ENCODE measurements at regions not wholly inside any gene's neighbourhood (a gene's known extent, or its start where the extent isn't known, plus 50 kb on each side); places are given as distances from the start of the nearest gene placed in this dataset.
"Not testable (repeated sequence)": the region's sequence is repeated elsewhere in the genome, so short reads cannot be mapped to it uniquely, and the experiment has no call there.

- DNase-seq = no peak
Measured at GRCh38 chr2:185526161-185526560, 212.4 kb upstream of the FSIP2 start.

GRCh38 chr2:185531721-185532120 lies 206.9 kb upstream of the FSIP2 start:
- no peak for DNase-seq

- DNase-seq = no peak
Measured at GRCh38 chr2:185537689-185538088, 200.9 kb upstream of the FSIP2 start.

DNA sequence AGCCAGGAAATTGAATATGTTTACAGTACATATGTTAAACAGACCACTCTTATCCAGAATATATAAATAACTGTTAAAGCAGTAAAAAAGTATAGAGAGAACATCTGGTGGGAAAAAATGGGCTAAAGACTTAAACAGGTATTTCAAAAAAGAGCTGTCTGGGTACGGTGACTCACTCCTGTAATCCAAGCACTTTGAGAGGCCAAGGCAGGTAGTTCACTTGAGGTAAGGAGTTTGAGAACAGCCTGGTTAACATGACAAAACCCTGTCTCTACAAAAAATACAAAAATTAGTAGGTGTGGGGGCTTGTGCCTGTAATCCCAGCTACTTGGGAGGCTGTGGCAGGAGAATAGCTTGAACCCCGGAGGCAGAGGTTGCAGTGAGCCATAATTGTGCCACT lies 171.4 kb upstream of the FSIP2 start:
- no peak for DNase-seq

DNA sequence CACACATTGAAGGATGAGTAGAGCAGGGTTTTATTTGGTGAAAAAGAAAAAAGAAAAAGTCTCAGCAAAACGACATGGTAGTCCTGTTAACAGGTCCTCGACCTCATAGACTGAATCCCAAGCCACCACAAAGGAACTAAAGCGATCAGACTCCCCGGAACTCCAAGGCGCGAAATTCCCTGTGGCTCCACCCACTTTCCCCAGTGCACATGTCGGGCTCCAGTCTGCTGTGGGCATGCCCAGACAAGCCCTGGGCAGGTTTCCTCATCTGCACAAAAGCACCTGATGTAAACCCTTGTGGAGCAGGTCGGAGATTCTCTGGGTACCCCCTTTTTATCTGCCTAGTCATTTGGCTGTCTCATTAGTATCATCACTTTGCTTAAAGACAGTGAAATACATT lies 170.7 kb upstream of the FSIP2 start:
- no peak for DNase-seq

- DNase-seq = no peak
Measured at GRCh38 chr2:185578322-185578721, 160.3 kb upstream of the FSIP2 start.

DNA sequence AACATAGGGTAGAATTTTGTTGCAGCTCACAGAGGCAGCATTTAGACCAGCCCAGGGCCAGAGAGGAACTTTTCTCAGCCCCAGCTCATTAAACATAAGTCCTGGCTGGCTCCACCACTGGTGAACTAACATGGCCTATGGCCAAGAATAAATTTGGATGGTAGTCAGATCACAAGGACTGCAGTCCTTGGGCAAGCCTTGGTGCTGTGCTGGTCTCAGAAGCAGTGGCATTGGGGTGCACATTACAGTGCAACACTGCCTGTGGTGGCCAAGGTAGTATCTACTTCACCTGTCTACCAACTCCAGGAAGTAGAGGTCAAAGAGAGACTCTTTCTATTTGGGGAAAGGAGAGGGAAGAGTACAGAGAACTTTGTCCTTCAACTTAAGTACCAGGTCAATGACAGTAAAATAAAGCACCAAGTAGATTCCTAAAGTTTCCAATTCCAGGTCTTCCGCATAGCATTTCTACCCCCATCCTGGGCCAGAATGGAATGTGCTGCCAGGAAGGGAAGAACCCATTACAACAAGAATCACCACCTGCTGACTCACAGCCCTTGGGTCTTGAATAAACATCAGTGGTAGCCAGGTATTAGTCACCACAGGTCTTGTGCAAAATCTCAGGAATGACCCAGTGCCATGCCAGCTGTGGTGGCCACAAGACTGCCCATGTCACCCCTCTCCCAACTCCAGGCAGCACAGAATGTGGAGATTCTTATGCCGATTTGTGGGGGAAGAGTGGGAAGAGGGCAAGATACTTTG lies 155.4 kb upstream of the FSIP2 start:
- DNase-seq = no peak

DNA sequence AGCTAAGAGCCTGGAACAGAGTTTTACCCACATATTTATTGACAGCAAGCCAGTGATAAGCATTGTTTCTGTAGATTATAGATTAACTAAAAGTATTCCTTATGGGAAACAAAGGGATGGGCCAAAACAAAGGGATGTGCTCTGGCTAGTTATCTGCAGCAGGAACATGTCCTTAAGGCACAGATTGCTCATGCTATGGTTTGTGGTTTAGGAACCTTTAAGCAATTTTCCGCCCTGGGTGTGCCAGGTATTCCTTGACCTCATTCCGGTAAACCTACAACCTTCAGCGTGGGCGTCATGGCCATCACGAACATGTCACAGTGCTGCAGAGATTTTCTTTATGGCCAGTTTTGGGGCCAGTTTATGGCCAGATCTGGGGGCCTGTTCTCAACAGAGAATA lies 153.4 kb upstream of the FSIP2 start:
- not testable (repeated sequence) for DNase-seq

GRCh38 chr2:185591276-185591675 lies 147.3 kb upstream of the FSIP2 start:
- not testable (repeated sequence) for DNase-seq

- DNase-seq = no peak
Measured at GRCh38 chr2:185607945-185608344, 130.7 kb upstream of the FSIP2 start.

GRCh38 chr2:185608799-185609198 lies 129.8 kb upstream of the FSIP2 start:
- no peak for DNase-seq

GRCh38 chr2:185610301-185610700 lies 128.3 kb upstream of the FSIP2 start:
- no peak for DNase-seq

DNA sequence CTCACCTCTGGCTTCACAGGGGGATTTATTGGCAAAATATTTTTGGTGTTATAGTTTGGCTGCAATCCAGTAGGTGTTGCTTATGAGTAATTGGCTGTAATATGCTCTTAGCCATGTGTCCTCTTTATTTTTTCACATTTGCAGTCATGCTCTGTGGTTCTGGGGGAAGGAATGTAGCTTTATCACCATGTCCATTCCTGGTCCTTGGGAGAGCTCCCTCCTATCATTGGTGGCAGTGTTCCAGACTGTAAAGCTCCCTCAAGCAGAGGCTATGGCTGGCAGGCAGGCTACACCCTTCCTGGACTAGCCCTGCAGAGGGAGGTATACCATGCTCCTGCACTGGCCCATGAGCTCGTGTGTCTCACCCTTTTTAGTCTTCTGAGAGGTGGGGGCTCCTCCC lies 120.0 kb upstream of the FSIP2 start:
- DNase-seq = no peak

DNA sequence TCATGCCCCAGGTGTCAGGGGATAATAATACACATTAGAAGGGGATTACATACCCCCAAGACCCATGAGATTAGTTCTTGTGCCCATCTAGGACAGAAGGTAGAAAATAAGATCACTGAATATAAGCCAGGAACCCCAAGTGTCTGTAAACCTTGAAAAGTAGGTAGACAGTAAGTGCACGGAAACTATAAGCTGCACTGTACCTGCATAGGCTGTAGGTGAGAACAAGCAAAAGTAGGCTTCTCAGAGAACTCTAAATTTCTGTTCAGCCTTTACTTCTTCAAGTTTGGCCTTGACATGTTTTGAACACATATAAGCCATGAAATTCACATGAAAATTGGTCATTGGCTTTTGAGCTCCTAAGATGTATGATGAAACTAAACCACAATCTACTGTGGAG lies 113.0 kb upstream of the FSIP2 start:
- DNase-seq = no peak

DNA sequence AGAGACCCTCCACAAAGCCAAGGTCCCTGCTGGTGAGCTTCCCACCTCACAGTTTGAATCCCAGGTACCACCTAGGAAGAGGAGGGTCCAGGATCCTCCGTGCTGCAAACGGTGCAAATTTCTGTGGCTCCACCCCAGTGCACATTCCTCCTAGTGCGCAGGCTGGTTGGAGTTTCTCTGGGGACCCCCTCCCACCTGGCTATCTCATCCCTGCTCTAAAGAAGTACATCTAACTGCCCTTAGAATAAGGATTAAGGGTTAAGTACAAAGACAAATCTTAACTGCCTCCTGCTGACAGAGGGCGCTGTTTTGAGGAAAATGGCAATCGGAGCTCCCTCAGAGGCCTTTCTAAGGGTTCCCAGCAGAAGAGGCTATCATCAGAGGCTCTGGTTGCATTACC lies 109.6 kb upstream of the FSIP2 start:
- DNase-seq = peak in 1 of 2 experiments; percentile 24

GRCh38 chr2:185633621-185634020 lies 105.0 kb upstream of the FSIP2 start:
- DNase-seq = no peak

GRCh38 chr2:185638771-185639170 lies 99.8 kb upstream of the FSIP2 start:
- DNase-seq = no peak

GRCh38 chr2:185640588-185640987 lies 98.0 kb upstream of the FSIP2 start:
- no peak for DNase-seq

- DNase-seq = no peak
Measured at GRCh38 chr2:185643434-185643833, 95.2 kb upstream of the FSIP2 start.

- no peak for DNase-seq
Measured at GRCh38 chr2:185644828-185645227, 93.8 kb upstream of the FSIP2 start.

DNA sequence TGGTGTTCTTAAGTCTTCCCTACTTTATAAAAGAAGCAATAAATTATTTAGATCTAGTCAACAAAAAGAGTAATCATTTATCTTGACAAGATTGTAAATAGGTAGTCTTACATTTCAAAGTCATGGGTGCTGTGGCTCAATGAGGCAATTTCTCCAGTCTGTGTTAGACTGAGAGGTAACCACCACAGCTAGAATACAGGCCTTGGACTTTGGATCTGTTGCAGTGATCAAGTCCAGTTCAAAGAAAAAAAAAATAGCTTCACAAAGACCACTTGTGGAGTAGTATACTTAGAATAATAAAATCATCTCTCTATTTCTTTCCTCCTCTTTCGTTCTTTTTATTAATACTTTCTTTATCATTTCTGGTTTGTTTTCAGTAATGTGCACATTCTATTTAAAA lies 93.1 kb upstream of the FSIP2 start:
- no peak for DNase-seq

DNA sequence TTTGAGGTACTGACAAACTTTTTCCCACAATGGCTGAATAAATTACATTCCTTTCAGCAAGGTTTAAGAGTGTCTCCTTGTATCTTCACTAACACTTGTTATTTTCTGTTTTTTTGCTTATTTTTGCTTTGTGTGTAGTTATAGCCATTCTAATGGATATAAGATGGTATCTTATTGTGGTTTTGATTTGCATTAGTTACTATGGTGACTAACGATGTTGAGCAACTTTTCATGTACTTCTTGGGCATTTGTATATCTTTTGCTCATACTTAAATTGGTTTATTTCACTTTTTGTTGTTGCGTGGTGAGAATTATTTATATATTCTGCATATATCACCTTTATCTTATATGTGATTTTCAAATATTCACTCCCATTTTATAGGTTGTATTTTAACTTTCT lies 79.9 kb upstream of the FSIP2 start:
- DNase-seq = no peak

DNA sequence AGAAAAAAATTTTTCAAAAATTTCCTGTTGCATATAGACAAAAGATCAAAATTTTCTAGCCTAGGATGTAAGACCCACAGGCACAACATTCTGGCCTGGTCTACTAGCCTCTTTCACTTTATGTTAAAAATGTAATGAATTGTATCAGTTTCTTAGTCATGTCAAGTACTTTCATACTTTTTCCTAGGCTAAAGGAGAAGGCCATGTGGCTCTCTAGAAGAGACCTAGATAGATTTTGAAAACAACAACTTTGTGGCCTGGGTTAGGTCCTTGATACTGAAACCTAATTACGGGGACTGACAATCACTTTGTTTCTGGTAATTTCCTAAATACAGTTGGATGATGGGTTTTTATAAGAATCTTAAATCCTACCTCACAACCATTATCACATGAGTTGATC lies 74.8 kb upstream of the FSIP2 start:
- DNase-seq = no peak

- no peak for DNase-seq
Measured at GRCh38 chr2:185664384-185664783, 74.2 kb upstream of the FSIP2 start.

- no peak for DNase-seq
Measured at GRCh38 chr2:185665251-185665814, 73.3 kb upstream of the FSIP2 start.

Measured in NCI-H1930 (cell line).